Gastrocnemius medialis (tissue), 4 donors: ENCODE measurements at regions not wholly inside any gene's neighbourhood (a gene's known extent, or its start where the extent isn't known, plus 50 kb on each side); places are given as distances from the start of the nearest gene placed in this dataset.

Source experiments
- ATAC-seq, 2 donors: fragments of 150-250 bp; one replicate each; pipeline ENCODE4 v1.9.1; 2016
- DNase-seq, 2 donors: peaks; one replicate each; pipeline ENCODE4 v3.0.0-alpha.2; 2019
- H3K27ac ChIP-seq, 4 donors: fragments of 200-600 bp; sonication (generic); 1 replicate in 1 of 4; 2 replicates in 3 of 4; pipeline ENCODE4 v1.5.1; 2016 to 2018; ENCODE audit warnings: mild to moderate bottlenecking in 2 of 4, moderate library complexity in 1 of 4
- H3K27me3 ChIP-seq, 3 donors: fragments of 200-600 bp; sonication (generic) in 2 of 3; 1 replicate in 1 of 3; 2 replicates in 2 of 3; pipeline versions ENCODE4 v1.5.1 to v1.6.0; 2016 to 2019; ENCODE audit warnings: mild to moderate bottlenecking in 1 of 3, moderate library complexity in 1 of 3
- H3K36me3 ChIP-seq, 2 donors: fragments of 200-600 bp; sonication (generic) in 1 of 2; one replicate each; pipeline ENCODE4 v1.5.1; 2017 to 2018
- H3K4me1 ChIP-seq, 2 donors: fragments of 200-600 bp; sonication (generic) in 1 of 2; one replicate each; pipeline ENCODE4 v1.5.1; 2016 to 2017; ENCODE audit warnings: mild to moderate bottlenecking in 2 of 2
- H3K4me3 ChIP-seq, 4 donors: fragments of 200-600 bp; sonication (generic) in 3 of 4; 1 replicate in 1 of 4; 2 replicates in 3 of 4; pipeline ENCODE4 v1.5.1; 2016 to 2019; ENCODE audit warnings: mild to moderate bottlenecking in 2 of 4
- H3K9me3 ChIP-seq, 3 donors: fragments of 200-600 bp; sonication (generic) in 2 of 3; 1 replicate in 1 of 3; 2 replicates in 2 of 3; pipeline ENCODE4 v1.5.1; 2016 to 2019
- POLR2A ChIP-seq, 2 donors: fragments of 450-650 bp; IDR thresholded peaks; one replicate each; pipeline ENCODE4 v1.6.1; 2017; ENCODE audit warnings: antibody characterized with exemption in 2 of 2, mild to moderate bottlenecking in 2 of 2, moderate library complexity in 2 of 2
- in situ Hi-C, 4 donors: fragments of 200-750 bp; cut with MboI; loops; one replicate each; pipeline versions ENCODE4 v1.15.0 to v1.8.0; 2017; ENCODE audit warnings: low sequenced_read_pairs in 4 of 4
- intact Hi-C: fragments of 100-400 bp; cut with DNase I; formaldehyde crosslinking; loops from one replicate; pipeline ENCODE4 v1.15.1; 2023; ENCODE audit warnings: low total_unique reads
- TF ChIP-seq, protein P1 (sequence below), 5 experiments: fragments of 450-650 bp in 3 of 5; fragments of 200-600 bp in 2 of 5; sonication (generic) in 2 of 5; IDR thresholded peaks in 4 of 5; conservative IDR thresholded peaks in 1 of 5; 1 replicate in 4 of 5; 2 replicates in 1 of 5; pipeline ENCODE4 v1.5.1; 2016 to 2019; ENCODE audit warnings: antibody characterized with exemption in 5 of 5, mild to moderate bottlenecking in 3 of 5, moderate library complexity in 3 of 5

DNA sequence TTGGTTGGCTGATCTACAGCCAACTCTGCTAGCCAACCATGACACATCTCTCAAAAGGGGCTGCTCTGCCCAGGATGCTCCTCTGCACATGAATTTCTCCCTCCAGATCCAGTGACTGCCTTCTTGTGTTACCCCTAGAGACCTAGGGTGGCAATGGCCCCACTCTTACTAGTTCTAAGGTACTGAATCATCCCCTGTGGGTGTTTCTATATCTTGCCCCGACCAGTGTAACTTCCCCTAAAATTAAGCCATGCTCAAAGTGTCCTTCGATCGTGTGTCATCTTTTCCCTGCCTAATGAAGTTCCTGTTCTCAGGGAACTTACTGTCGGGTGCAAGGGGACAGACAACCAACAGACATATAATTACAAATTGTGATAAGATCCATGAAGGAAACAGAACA is 113.3 kb downstream of the FAM76B start:
- TF ChIP-seq, protein P1, sequence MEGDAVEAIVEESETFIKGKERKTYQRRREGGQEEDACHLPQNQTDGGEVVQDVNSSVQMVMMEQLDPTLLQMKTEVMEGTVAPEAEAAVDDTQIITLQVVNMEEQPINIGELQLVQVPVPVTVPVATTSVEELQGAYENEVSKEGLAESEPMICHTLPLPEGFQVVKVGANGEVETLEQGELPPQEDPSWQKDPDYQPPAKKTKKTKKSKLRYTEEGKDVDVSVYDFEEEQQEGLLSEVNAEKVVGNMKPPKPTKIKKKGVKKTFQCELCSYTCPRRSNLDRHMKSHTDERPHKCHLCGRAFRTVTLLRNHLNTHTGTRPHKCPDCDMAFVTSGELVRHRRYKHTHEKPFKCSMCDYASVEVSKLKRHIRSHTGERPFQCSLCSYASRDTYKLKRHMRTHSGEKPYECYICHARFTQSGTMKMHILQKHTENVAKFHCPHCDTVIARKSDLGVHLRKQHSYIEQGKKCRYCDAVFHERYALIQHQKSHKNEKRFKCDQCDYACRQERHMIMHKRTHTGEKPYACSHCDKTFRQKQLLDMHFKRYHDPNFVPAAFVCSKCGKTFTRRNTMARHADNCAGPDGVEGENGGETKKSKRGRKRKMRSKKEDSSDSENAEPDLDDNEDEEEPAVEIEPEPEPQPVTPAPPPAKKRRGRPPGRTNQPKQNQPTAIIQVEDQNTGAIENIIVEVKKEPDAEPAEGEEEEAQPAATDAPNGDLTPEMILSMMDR (IDR thresholded peaks at IDR 0.05 in 4 of 5, conservative IDR thresholded peaks at IDR 0.05 in 1 of 5): no peak
- TF ChIP-seq POLR2A (IDR thresholded peaks at IDR 0.05): no peak
- in situ Hi-C loops: no loop called here
- Histone ChIP-seq H3K27ac (peak overlapping the region; percentile 45 to 66 (median 62)), H3K36me3 (no peaks in the 10 kb centered on the region), H3K4me1 (peaks cover 10 to 14% of the 10 kb centered on the region in 2 donors), H3K4me3 (no peak overlapping the region), H3K27me3 (no peaks in the 10 kb centered on the region), H3K9me3 (no peaks in the 10 kb centered on the region)
- intact Hi-C loops: no loop called here
- no peak for DNase-seq
- ATAC-seq: no peak

DNA sequence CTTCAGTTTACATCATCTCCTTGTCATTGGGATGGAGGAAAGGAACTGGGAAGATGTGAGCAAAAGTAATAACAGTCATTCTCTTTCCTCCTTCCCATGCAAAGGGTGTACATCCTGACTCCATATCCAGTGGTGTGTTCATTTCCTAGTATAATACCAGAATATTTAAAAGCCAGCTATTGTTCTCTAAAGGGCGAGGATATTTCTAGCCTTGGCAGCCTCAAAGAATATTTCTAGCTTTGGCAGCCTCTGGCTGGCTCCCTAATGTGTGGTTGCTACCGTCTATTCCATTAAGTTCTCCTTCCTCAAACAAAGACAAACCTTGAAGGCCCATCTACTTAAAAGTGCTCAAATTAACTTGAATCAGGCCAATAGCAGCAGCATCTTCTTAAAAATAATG is 114.0 kb downstream of the FAM76B start:
- Histone ChIP-seq H3K27ac (peak overlapping the region; percentile 45 to 66 (median 62)), H3K27me3 (no peaks in the 10 kb centered on the region), H3K9me3 (no peaks in the 10 kb centered on the region), H3K4me3 (no peak overlapping the region), H3K4me1 (peaks cover 7 to 12% of the 10 kb centered on the region in 2 donors), H3K36me3 (no peaks in the 10 kb centered on the region)
- DNase-seq (no peak), ATAC-seq (peak; percentile 14 to 65)
- in situ Hi-C loops (no loop called here), intact Hi-C loops (no loop called here)
- TF ChIP-seq POLR2A (IDR thresholded peaks at IDR 0.05): no peak
- TF ChIP-seq, protein P1 (IDR thresholded peaks at IDR 0.05 in 4 of 5, conservative IDR thresholded peaks at IDR 0.05 in 1 of 5): no peak

DNA sequence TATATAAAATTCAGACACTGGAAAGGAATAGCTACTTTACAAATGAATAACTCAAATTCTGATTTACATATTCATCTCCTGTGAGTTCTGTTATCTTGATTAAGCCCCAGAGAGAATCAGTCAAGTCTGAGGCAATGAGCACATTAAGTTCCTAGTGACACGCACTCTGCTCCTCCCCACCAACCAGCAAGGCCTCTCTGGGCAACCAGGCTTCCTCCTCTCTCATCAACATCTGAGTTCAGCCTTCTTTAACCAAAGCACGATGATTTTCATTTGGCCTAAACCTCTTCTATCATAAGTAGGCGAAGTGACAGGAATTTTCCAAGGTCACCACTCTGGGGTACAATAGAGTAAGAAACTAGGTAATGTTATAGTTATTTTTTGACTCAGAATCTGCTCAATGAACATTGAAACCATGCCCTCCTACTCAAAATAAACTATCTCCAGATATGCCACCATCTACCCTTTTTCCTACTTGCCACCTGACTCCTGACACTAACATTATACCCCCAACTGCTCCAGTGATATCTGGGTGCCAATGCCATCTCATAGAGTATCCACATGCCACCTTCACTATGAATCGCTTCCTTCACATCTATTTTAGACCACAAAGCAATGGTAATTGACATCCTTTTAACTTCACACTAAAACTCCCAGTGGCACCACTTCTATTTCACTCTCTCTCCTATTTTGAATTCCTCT is 114.8 kb downstream of the FAM76B start:
- ATAC-seq: no peak
- no peaks in the 10 kb centered on the region for H3K9me3 ChIP-seq
- H3K4me3 ChIP-seq: no peak overlapping the region
- H3K4me1 ChIP-seq: peaks cover 0 to 5% of the 10 kb centered on the region in 2 donors
- no peak for TF ChIP-seq POLR2A (IDR thresholded peaks at IDR 0.05)
- TF ChIP-seq, protein P1 (IDR thresholded peaks at IDR 0.05 in 4 of 5, conservative IDR thresholded peaks at IDR 0.05 in 1 of 5): no peak
- no peak for DNase-seq
- peak overlapping the region; percentile 33 to 66 (median 53) for H3K27ac ChIP-seq
- in situ Hi-C loops: no loop called here
- H3K36me3 ChIP-seq: no peaks in the 10 kb centered on the region
- no peaks in the 10 kb centered on the region for H3K27me3 ChIP-seq
- intact Hi-C loops: no loop called here

DNA sequence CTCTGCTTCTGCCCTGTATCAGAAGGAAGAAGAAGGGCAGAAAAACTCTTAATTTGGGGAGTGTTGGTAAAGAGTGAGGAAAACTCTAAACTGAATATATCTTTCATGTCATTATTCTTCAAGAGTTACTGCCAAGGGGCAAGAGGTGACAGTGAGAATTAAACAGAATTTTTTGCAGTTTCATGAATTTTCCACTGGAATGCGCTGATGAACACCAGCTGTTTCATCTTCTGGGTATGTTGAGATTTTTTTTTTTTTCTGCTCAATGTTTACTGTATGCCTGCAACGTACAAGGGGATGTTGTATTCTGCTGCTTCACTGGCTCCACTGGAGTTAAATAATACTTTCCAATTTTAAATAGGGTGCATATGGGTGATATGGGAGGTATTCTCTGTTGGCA is 117.8 kb downstream of the FAM76B start:
- Histone ChIP-seq H3K4me3 (no peak overlapping the region), H3K27me3 (no peaks in the 10 kb centered on the region), H3K4me1 (peaks cover 0 to 5% of the 10 kb centered on the region in 2 donors), H3K36me3 (no peaks in the 10 kb centered on the region), H3K27ac (no peak overlapping the region), H3K9me3 (no peaks in the 10 kb centered on the region)
- ATAC-seq (no peak), DNase-seq (no peak)
- in situ Hi-C loops: no loop called here
- intact Hi-C loops: no loop called here
- TF ChIP-seq, protein P1 (IDR thresholded peaks at IDR 0.05 in 4 of 5, conservative IDR thresholded peaks at IDR 0.05 in 1 of 5): no peak
- no peak for TF ChIP-seq POLR2A (IDR thresholded peaks at IDR 0.05)

DNA sequence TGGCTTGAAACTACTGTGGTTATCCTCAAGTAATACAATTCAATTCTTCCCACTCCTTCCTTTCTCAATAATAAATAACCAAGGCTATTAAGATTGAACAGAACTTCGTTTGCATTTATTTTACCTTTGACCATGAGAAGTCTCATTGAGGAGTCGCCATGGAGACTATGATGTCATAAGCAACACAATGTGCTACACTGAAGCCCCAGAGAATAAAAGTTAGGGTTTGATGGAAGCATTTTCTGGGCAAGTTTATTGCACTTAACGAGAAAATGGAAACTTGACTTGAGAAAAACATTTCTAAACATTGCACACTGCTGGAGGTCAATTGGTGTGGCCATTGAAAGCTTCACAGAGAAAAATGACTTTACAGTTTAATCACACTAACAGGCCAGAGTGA is 121.5 kb downstream of the FAM76B start:
- in situ Hi-C loops: no loop called here
- Histone ChIP-seq H3K27me3 (no peaks in the 10 kb centered on the region), H3K27ac (no peak overlapping the region), H3K9me3 (no peaks in the 10 kb centered on the region), H3K36me3 (no peaks in the 10 kb centered on the region), H3K4me1 (no peaks in the 10 kb centered on the region), H3K4me3 (no peak overlapping the region)
- DNase-seq: no peak
- no peak for TF ChIP-seq POLR2A (IDR thresholded peaks at IDR 0.05)
- TF ChIP-seq, protein P1 (IDR thresholded peaks at IDR 0.05 in 4 of 5, conservative IDR thresholded peaks at IDR 0.05 in 1 of 5): no peak
- ATAC-seq: no peak
- intact Hi-C loops: no loop called here
